ENCODE measurements at regions not wholly inside any gene's neighbourhood (a gene's known extent, or its start where the extent isn't known, plus 50 kb on each side); places are given as distances from the start of the nearest gene placed in this dataset.

GRCh38 chr5:166909926-166910325 is 1381.5 kb upstream of the WWC1 start:
- TF ChIP-seq CTCF (IDR thresholded peaks at IDR 0.05 in 8 of 11, conservative IDR thresholded peaks at IDR 0.05 in 3 of 11) = no peak
- TF ChIP-seq POLR2A (IDR thresholded peaks at IDR 0.05) = no peak
- TF ChIP-seq POLR2AphosphoS5 (IDR thresholded peaks at IDR 0.05) = no peak
